ENCODE measurements at regions not wholly inside any gene's neighbourhood (a gene's known extent, or its start where the extent isn't known, plus 50 kb on each side); places are given as distances from the start of the nearest gene placed in this dataset.

- no peak for TF ChIP-seq EZH2 (IDR thresholded peaks at IDR 0.05; ENCODE audit: low read length, missing control alignments)
- TF ChIP-seq, protein P1, sequence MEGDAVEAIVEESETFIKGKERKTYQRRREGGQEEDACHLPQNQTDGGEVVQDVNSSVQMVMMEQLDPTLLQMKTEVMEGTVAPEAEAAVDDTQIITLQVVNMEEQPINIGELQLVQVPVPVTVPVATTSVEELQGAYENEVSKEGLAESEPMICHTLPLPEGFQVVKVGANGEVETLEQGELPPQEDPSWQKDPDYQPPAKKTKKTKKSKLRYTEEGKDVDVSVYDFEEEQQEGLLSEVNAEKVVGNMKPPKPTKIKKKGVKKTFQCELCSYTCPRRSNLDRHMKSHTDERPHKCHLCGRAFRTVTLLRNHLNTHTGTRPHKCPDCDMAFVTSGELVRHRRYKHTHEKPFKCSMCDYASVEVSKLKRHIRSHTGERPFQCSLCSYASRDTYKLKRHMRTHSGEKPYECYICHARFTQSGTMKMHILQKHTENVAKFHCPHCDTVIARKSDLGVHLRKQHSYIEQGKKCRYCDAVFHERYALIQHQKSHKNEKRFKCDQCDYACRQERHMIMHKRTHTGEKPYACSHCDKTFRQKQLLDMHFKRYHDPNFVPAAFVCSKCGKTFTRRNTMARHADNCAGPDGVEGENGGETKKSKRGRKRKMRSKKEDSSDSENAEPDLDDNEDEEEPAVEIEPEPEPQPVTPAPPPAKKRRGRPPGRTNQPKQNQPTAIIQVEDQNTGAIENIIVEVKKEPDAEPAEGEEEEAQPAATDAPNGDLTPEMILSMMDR (conservative IDR thresholded peaks at IDR 0.05 in 1 of 2, IDR thresholded peaks at IDR 0.05 in 1 of 2; ENCODE audit: low read depth in 1 of 2, low read length in 2 of 2): no peak
- no peak overlapping the region for H3K27ac ChIP-seq (ENCODE audit: insufficient read depth, low read length)
- no peak overlapping the region for H3K4me3 ChIP-seq (replicated peaks in 1 of 4; ENCODE audit: control extremely low read depth in 1 of 4, insufficient read depth in 1 of 4, low read depth in 3 of 4, low read length in 4 of 4)
These were observed 577.1 kb upstream of the CDH5 start for GRCh38 chr16:65789161-65789945.

DNA sequence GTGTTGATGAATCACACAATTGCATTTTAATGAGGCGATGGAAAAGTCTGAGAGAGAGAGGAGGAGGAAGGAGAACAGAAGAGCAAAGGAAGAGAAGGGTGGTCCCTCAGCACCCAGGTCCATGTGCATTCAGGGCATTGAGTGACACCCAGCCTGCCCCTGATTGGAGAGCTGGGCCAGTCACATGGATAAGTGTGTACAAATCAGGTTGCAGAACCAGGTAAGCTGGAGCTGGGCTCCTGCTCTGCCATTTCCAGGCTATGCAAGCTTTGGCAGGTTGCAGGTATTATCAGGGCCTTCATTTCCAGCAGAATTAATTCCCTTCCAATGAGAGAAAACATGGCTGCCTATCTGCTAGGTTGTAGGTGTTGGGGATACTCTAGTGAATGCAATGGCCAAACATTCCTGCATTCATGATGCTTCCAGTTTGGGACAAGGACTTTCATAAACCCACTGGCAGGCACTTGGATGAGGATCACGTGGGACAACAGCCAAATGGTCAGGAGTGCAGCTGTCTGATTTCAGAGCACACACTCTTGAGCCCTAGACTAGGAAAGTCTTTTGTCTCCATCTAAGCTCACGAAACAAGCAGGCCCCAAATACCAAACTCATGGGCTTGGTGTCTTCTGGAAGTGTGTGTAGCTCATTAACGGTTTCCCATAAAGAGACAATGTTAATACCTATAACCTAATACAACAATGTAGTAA, 577.9 kb upstream of the CDH5 start:
- no peaks in the 10 kb centered on the region for H3K36me3 ChIP-seq (ENCODE audit: control insufficient read depth, insufficient read depth, low read length)
- no peak overlapping the region for H3K4me2 ChIP-seq (ENCODE audit: extremely low read depth, insufficient read depth, low read length)
- DNase-seq (ENCODE audit: low read depth in 2 of 2): no peak
- no peaks in the 10 kb centered on the region for H3K9me3 ChIP-seq (ENCODE audit: control insufficient read depth, insufficient read depth, low read depth, low read length)
- H2AFZ ChIP-seq (ENCODE audit: low read length): no peak overlapping the region
- H3K27me3 ChIP-seq (ENCODE audit: control insufficient read depth, insufficient read depth, low read length): no peaks in the 10 kb centered on the region
- no peaks in the 10 kb centered on the region for H4K20me1 ChIP-seq (ENCODE audit: control insufficient read depth, extremely low read depth, insufficient read depth, low read length)
- H3K79me2 ChIP-seq (ENCODE audit: control insufficient read depth, insufficient read depth, low read length): no peaks in the 10 kb centered on the region
- no peak for TF ChIP-seq EZH2 (IDR thresholded peaks at IDR 0.05; ENCODE audit: low read length, missing control alignments)
- TF ChIP-seq, protein P1 (conservative IDR thresholded peaks at IDR 0.05 in 1 of 2, IDR thresholded peaks at IDR 0.05 in 1 of 2; ENCODE audit: low read depth in 1 of 2, low read length in 2 of 2): no peak
- no peak overlapping the region for H3K9ac ChIP-seq (ENCODE audit: insufficient read depth, low read length)
- no peak overlapping the region for H3K27ac ChIP-seq (ENCODE audit: insufficient read depth, low read length)
- H3K4me1 ChIP-seq (ENCODE audit: control insufficient read depth, extremely low read depth, insufficient read depth, low read length): no peaks in the 10 kb centered on the region
- no peak overlapping the region for H3K4me3 ChIP-seq (replicated peaks in 1 of 4; ENCODE audit: control extremely low read depth in 1 of 4, insufficient read depth in 1 of 4, low read depth in 3 of 4, low read length in 4 of 4)

More at GRCh38 chr16:65789161-65789945, 577.1 kb upstream of the CDH5 start:
- Histone ChIP-seq H2AFZ (ENCODE audit: low read length) (no peak overlapping the region), H3K9ac (ENCODE audit: insufficient read depth, low read length) (no peak overlapping the region), H3K4me1 (ENCODE audit: control insufficient read depth, extremely low read depth, insufficient read depth, low read length) (no peaks in the 10 kb centered on the region), H3K36me3 (ENCODE audit: control insufficient read depth, insufficient read depth, low read length) (no peaks in the 10 kb centered on the region), H3K27me3 (ENCODE audit: control insufficient read depth, insufficient read depth, low read length) (no peaks in the 10 kb centered on the region), H3K79me2 (ENCODE audit: control insufficient read depth, insufficient read depth, low read length) (no peaks in the 10 kb centered on the region), H3K9me3 (ENCODE audit: control insufficient read depth, insufficient read depth, low read depth, low read length) (no peaks in the 10 kb centered on the region), H4K20me1 (ENCODE audit: control insufficient read depth, extremely low read depth, insufficient read depth, low read length) (no peaks in the 10 kb centered on the region), H3K4me2 (ENCODE audit: extremely low read depth, insufficient read depth, low read length) (no peak overlapping the region)
- DNase-seq (ENCODE audit: low read depth in 2 of 2): no peak

DNA sequence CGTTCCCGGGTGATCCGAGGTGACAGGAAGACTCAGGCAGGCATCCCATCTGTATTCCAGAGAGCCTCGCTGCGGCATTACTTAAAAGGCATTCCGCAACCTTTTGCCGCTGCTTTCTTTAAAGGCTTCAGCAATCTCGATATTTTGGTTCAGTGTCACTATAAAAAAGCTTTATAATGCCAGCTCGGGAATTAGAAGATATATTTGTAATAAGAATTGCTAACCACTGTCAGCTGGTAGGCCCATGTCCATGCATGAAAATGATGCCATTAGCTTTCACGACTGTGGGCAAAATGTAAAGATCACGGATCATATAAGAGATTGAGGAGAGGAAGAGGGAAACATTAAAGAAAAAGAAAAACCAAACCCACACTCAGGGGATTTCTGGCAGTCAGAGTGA, 578.6 kb upstream of the CDH5 start:
- no peaks in the 10 kb centered on the region for H3K27me3 ChIP-seq (ENCODE audit: control insufficient read depth, insufficient read depth, low read length)
- no peak overlapping the region for H3K27ac ChIP-seq (ENCODE audit: insufficient read depth, low read length)
- TF ChIP-seq, protein P1 (conservative IDR thresholded peaks at IDR 0.05 in 1 of 2, IDR thresholded peaks at IDR 0.05 in 1 of 2; ENCODE audit: low read depth in 1 of 2, low read length in 2 of 2): no peak
- TF ChIP-seq EZH2 (IDR thresholded peaks at IDR 0.05; ENCODE audit: low read length, missing control alignments): no peak
- no peak for DNase-seq (ENCODE audit: low read depth in 2 of 2)
- H3K9ac ChIP-seq (ENCODE audit: insufficient read depth, low read length): no peak overlapping the region
- no peaks in the 10 kb centered on the region for H3K4me1 ChIP-seq (ENCODE audit: control insufficient read depth, extremely low read depth, insufficient read depth, low read length)
- H3K36me3 ChIP-seq (ENCODE audit: control insufficient read depth, insufficient read depth, low read length): no peaks in the 10 kb centered on the region
- no peak overlapping the region for H2AFZ ChIP-seq (ENCODE audit: low read length)
- H3K4me3 ChIP-seq (replicated peaks in 1 of 4; ENCODE audit: control extremely low read depth in 1 of 4, insufficient read depth in 1 of 4, low read depth in 3 of 4, low read length in 4 of 4): no peak overlapping the region
- no peaks in the 10 kb centered on the region for H3K79me2 ChIP-seq (ENCODE audit: control insufficient read depth, insufficient read depth, low read length)
- no peak overlapping the region for H3K4me2 ChIP-seq (ENCODE audit: extremely low read depth, insufficient read depth, low read length)
- no peaks in the 10 kb centered on the region for H3K9me3 ChIP-seq (ENCODE audit: control insufficient read depth, insufficient read depth, low read depth, low read length)
- H4K20me1 ChIP-seq (ENCODE audit: control insufficient read depth, extremely low read depth, insufficient read depth, low read length): no peaks in the 10 kb centered on the region
